GM12873 (cell line): ENCODE measurements at regions not wholly inside any gene's neighbourhood (a gene's known extent, or its start where the extent isn't known, plus 50 kb on each side); places are given as distances from the start of the nearest gene placed in this dataset.

ENCODE experiments used
- TF ChIP-seq, protein P1 (sequence below): IDR thresholded peaks from 2 replicates; pipeline ENCODE4 v1.5.1; 2012; ENCODE audit warnings: low read depth, mild to moderate bottlenecking, moderate library complexity, low read length, control low read depth; ENCODE audit not compliant: insufficient read depth; ENCODE audit errors: missing control alignments

DNA sequence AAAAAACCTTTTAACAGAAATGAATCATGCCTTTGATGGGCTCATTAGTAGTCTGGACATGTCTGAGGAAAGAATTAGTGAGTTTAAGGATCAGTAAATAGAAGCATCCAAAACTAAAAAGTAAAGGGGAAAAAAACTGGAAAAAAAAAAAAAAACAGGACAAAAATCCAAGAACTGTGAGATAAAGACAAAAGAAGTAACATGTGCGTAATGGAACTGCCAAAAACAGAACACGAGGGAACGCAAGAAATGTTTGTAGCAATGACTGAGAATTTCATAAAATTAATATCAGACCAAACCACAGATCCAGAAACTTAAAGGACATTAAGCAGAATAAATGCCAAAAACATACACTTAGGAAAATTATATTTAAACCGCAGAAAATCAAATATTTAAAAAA lies 77.4 kb downstream of the MS4A13 start:
- TF ChIP-seq, protein P1, sequence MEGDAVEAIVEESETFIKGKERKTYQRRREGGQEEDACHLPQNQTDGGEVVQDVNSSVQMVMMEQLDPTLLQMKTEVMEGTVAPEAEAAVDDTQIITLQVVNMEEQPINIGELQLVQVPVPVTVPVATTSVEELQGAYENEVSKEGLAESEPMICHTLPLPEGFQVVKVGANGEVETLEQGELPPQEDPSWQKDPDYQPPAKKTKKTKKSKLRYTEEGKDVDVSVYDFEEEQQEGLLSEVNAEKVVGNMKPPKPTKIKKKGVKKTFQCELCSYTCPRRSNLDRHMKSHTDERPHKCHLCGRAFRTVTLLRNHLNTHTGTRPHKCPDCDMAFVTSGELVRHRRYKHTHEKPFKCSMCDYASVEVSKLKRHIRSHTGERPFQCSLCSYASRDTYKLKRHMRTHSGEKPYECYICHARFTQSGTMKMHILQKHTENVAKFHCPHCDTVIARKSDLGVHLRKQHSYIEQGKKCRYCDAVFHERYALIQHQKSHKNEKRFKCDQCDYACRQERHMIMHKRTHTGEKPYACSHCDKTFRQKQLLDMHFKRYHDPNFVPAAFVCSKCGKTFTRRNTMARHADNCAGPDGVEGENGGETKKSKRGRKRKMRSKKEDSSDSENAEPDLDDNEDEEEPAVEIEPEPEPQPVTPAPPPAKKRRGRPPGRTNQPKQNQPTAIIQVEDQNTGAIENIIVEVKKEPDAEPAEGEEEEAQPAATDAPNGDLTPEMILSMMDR, result no peak

DNA sequence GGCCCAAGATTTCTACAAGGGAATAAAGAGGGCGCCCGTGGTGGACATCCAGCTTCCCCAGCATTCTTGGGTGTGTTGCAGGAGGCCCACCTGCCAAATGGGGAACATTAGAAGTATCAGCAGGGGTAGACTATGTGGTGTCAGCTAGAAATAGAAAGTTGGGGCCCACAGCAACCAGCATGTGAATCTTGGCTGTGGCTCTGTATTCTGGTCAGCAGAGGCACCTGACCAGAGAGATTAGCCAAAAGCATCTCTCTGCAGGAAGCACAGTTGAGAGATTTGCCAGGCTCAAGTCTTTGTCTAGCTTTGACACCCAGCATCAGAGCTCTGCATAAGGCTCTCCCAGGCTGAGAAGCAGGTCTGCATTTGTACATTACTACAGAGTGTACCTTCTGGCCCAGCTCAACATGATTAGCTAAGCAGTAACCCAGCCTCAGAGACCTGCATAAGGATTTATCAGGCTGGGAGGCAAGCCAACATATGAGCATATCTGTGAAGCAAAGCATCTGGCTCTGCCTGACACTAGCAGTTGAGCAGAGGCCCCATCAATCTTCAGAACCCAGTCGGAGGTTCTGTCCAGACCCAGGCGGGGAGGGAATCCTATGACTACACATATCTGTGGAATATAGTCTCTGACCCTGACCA lies 79.9 kb downstream of the MS4A13 start:
- TF ChIP-seq, protein P1, result no peak

DNA sequence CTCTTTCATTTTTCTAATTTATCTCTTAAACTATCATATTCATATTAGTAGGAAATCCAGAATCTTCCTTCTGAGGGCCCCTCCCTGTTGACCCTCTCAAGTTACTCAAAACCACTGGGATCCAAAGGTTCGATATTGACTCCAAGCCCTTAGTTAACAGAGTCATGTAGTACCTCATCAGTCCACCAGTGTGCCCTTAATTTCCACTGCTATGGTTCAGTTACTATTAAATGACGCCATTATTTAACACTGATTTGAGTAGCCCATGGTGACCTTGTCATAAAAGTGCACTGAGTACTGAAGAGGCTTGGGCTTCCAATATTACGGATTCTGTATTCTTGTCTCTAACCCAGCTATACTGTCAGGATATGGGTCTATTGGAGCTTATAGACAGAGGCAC lies 91.9 kb upstream of the MS4A8 start:
- TF ChIP-seq, protein P1, result peak; percentile 32

DNA sequence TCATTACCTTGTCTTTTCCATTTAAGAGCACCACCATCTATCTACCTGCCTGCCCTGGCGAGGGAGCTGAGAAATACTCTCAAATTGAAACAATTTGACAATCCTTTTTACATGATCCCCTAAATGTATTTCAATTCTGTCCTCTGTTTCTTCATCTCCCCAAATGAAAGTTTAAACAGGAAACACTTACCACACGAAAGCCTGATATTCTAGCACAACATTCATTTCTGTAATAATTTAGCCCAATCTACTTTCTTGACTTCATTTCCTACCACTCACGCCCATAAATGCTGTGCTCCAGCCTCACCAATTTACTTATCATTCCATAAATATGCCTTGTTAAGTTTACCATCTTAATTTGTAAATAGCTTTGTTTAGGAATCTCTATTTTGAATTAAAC lies 89.8 kb upstream of the MS4A8 start:
- TF ChIP-seq, protein P1, result no peak

DNA sequence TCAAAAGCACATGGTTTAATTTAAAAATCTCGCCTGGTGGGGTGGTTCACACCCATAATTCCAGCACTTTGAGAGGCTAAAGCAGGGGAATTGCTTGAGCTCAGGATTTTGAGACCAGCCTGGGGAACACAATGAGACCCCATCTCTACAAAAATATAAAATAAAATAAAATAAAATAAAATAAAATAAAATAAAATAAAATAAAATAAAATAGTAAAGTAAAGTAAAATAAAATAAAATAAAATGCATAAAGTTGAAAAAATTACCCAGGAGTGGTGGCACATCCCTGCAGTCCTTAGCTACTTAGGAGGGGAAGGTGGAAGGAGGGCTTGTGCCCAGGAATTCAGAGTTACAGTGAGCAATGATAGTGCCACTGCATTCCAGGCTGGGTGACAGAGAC lies 88.7 kb upstream of the MS4A8 start:
- TF ChIP-seq, protein P1, result no peak

DNA sequence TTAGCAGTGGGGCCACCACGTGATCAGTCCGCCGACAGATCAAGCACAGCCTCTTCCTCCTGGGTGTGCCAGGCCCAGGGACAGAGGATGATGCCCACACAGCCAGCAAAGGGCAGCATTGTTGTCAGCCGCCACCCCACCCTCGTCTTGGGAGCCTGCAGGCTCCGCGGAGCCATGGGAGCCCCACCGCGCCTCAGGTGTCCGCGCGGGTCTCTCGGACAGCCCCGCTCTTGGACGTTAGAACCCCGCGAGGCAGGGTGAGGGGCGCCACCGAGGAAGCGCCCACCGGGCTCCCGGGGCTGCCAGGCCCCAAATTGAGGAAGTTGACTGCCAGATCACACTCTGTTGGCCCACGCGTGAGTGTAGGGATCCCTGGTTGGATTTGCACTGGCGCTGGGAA lies 83.9 kb upstream of the MS4A8 start:
- TF ChIP-seq, protein P1, result no peak

DNA sequence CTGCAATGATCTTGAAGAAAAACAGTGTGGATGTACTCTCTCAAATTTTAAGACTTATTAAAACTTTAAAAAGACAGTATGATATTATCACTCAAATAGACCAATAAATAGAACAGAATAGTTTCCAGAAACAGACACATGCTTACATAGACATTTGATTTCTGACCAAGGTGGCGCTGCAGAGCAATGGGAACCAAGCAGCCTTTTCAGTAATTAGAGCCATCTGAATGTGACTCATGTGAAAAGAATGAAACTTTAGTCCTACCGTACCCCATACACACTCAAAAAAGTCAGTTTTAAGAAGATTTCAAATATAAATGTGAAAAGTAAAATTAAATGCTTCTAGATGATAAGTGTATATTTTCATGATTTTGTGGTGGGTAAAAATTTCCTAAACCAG lies 74.2 kb upstream of the MS4A8 start:
- TF ChIP-seq, protein P1, result peak; percentile 23
